HG03064 (cell line): ENCODE measurements at regions not wholly inside any gene's neighbourhood (a gene's known extent, or its start where the extent isn't known, plus 50 kb on each side); places are given as distances from the start of the nearest gene placed in this dataset.

Experiments
- ATAC-seq: cut with Tn5 transposase; IDR thresholded peaks from one replicate; pipeline ENCODE4 v1.9.1; 2021; ENCODE audit warnings: low read depth; ENCODE audit not compliant: unreplicated experiment

DNA sequence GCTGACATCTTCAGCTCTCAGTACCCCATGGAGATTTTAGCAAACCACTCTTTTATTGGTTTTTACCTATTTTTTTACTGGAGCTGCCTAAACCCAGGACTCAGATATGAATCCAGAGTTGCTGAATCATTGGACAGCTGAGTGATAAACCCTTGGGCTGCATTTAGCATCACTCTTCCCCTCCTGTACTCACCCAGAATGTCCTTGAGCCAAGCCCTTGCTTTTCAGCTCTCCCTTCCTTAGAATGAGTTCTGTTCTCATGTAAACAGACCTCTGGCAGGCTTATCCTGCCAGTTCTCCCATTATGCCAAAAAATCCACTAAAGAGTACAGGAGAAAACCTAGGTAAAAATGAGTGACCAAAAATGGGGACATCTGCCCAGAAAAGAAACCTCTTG, 200.1 kb upstream of the POU2AF2 start:
- ATAC-seq: no peak

DNA sequence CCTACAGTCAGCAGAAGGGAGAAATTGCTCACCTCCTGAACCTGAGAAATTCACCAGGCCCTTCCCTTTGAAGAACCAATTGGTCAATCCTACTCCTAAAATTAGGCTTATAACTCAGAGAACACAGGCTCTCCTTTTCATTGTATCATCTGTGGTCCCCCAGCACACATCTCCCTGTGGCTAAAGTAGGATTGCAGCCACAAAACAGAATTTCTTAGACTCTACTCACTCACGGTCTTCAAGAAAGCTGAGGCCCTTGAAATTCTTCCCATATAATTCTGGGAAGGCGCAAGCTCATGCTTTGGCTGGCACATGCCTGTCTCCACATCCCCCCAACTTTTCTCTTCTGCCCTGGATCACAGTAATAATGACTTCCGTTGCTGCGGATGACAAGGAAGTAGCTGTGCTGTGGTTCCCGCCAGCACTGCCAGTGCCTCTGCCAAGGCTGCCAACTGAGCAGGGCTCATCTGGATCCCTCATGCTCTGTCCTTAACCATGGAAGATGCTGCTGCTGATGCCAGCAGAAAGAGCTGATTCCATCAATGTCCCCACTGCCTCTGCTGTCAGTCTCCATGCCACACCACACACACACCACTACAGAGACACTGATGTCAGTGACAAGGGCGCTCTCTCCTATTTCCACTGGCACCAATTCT, 200.6 kb upstream of the POU2AF2 start:
- ATAC-seq: no peak

DNA sequence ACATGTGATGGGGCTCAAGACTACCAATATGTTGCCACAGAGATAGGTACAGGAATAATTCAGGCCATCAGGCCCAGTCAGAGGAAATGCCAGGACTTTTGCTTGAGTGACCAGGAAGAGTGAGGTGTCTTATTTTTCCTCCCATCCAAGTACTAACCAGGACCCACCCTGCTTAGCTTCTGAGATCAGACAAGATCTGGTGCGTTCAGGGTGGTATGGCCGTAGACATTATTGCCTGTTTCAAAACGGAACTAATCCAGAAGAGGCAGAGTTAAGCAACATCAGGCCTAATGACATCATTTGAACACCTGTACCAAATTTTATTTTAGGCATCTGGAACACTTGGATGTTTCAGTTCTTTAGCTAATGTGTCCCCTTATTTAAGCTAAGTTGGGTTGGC, 205.5 kb upstream of the POU2AF2 start:
- ATAC-seq: no peak

DNA sequence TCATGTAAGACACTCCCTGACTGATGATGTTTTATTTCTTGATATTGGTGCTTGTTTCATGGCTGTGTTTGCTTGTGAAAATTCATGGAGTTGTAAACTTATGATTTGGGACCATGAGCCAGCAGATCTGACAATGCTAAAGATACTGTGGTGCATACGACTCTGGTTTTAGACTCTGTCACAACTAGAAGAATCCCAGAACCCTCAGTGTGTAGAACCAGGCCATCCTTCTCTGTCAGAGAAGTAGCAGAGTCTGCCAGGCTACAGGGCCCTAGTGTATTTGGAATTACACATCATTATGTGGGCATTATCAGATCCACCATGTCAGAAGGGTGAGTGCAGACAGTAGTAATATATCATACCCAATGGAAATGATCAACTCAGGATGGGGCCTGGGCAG, 209.8 kb upstream of the POU2AF2 start:
- no peak for ATAC-seq

DNA sequence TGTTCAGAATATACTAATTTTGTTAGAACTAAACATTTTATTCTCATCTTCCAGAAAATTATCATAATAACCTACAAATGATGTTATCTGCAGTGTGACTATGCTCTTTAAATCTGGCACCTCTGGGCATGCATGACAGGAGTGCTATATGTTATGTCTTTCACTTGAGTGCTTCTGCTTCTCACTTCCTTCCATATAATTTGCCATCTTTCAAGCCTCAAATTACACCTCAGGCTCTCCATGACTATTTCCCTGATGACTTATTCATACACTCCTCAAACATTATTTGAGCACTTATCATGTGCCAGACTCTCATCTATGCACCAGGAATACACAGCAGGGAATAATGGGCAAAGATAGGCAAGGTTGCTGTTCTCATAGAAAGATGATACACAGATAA, 219.3 kb upstream of the POU2AF2 start:
- ATAC-seq: no peak

DNA sequence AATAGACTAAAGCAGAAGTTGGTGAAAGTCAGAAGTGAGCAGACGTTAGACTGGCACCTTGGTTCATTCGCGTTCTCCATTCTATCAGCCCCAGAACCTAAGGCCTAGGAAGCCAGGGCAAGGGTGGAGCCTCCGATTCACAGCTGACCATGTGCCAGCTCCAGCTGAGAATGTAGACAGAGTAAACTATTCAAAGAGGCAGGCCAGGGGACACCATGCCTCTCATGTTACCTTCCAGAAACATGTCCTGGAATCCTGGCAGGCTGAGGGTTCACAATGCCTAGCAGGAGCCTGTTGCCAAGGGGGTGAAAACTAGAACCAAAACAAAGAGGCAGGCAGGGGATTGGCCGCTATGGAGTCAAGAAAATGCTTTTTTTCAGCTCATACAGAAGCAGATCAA, 224.4 kb upstream of the POU2AF2 start:
- no peak for ATAC-seq

DNA sequence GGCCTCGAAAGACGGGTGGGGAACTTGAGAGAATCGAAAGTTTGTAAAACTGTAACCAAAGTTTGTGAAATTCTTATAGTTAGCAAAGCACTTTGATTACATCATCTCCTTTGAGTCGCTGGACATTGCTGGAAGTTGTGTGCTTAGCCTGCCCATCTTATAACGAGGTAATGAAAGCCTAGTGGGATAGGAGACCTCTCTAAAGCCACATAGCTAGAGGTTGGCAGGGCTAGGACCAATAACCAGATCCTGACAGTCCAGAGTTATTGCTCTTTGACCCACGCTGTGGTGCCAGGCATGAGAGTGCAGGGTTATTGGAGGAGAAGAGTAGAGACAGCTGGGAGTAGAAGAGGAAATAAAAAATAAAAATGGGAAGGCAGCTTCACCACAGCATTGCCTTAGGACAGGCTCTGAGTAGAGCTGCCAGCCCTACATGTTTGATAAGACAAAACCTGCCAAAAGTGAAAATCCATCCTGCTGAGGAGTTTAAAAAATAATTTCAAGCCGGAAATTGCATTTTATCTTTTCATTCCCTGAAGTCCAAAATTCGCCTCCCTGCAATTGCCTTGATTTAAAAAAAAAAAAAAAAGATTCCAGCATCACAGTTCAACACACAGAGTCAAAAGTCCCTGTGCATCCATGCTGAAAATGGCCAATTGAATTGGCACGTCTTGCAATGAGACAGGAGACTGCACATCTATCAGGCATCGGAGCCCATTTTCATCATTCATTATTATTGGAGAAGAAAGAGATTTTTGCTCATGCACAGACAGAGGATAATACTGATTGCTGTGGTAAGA, 225.5 kb upstream of the POU2AF2 start:
- no peak for ATAC-seq

DNA sequence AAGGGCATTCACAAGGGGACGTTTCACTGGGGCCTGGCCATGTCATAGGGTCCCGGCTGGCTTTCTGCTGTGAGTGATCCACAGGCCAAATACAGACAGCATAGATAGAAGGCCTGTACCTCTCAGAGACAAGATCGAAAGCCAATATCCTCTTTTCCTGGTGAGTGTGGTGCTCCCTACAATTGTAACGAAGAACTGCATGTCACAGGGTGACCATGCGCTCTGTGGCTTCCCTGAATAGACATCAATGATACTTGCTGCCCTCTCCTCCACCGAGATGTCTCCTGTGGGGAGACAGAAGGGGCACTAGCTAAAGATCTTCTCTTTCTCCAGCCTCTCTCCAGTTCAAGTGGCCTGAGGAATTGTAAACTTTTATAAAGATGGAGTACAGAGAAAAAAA, 226.1 kb upstream of the POU2AF2 start:
- no peak for ATAC-seq

DNA sequence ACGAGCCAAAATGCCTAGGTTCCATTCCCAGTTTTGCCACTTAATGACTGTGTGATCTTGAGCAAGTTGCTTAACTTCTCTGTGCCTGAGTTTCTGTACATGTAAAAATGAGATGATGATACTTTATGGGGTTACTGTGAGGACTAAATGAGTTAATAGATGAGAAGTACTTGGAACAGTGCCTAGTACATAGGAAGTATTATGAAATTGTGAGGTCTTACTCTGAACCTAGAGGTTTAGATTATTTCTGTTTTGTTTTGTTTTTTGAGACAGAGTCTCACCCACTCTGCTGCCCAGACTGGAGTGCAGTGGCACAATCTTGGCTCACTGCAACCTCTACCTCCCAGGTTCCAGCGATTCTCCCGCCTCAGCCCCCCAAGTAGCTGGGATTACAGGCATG, 227.0 kb upstream of the POU2AF2 start:
- ATAC-seq: no peak

DNA sequence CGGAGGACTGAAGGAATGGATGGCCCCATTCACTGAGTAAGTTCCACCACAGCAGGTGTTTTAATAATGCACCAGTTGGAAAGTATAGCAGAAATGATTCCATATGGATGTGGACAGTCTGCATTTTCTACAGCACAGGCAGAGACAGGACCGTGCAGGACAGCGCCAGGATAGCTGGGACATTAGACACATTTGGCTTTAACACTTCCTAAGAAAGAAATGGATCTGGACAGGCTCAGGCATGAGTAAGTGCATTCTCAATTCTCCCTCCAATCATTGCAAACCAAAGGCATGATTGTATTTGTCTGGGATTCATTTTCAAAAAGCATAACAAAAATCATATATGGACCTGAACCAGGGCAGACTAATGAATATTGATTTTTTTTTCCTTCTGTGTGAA, 233.0 kb upstream of the POU2AF2 start:
- no peak for ATAC-seq

DNA sequence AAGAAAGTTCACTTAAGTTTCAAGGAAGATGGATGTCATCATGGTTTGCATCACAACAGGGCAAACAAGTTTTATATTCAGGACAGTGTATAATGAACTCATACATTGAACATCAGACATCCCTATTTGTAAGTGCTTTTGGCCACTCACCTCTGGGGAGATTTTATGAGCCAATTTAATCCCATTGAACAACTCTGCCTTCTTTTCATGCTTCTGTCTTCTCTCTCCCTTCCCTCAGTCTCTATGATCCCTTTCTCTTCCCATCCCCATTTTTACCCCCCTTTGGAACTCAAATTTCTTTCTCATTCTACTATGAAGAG, 234.3 kb upstream of the POU2AF2 start:
- ATAC-seq: no peak

DNA sequence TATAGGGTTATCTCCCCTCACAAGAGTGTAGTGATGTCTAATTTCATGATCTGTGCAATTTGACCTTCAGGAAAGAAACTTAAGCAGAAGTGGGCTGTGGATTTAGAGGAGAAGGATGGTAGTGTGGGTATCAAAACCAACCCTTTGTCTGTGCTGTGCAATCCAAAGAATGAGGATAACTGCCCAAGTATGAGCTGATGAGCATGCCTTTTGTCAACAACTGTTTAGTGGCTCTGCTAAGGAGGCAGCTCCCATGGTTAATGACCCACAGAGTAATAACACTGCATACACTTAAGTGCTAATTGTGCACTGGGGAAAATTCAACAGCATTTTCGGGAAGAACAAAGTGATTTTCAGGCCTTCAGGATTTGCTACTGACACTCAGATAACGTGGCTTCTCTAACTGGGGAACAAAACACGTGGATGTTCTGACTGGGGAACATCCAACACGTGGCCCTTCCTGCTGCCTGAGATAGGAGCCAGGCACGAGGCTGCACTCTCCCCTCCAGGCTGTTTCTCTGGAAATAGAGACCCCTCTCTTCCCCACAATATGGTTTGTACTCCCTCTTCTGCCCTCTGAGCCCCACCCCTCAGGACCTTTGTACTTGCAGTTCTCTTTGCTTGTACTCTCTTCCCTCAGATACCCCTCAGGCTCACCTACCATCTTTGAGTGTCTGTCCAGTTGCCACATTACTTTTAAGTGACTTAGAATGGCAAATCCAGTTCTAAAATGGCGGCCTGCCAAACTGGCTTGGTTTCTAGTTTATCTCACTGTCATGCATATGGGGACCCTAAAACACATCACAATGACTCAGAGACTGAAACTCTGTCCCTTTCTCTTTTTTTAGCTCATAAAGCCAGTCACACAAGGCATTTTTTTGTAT, 234.9 kb upstream of the POU2AF2 start:
- ATAC-seq: no peak

DNA sequence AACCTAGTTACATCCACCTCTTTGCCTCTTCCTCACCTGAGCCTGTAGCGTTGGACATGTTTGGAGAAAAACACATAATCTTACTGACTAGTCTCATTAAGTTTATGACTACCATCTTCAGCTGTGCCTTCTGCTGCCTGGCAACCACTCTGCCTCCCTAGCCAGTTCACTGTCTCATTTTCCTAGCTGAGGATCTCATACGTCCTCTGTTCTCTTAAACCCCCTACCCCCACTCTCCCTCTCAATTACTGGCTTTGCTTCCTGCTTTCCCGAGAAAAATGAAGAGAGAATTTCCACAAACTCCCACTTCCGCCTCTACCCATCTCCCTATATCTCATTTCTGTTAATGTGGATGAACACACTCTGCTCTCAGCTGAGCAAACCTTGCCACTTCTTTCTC, 239.3 kb upstream of the POU2AF2 start:
- no peak for ATAC-seq

DNA sequence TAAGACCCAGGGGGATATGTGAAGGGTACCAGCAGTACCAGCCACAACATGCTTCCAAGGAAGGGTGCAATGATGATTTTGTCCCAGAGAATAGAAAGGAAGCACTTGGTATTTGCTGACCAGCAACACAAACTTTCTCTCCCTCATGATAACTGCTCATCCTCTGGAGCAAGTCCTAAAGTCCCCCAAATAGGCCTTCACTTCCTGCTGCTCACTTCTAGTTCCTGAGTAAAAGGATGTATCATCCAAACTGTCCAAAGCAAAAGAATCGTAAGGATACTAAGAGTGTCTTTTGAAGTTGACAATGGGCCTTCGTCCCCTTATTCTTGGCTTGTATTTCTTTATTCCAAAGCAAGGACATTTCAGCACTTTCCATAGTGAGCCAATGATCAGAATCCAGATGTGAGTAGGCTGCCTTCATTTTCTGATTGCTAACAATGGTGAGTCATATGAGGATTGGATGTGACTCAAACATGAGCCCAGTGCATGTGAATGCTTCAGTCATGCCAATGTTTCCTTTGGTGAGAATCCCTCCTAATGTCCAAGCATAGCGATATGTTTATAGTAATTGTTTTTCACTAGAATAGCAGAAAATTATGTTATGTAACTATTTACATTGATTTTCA, 243.4 kb upstream of the POU2AF2 start:
- ATAC-seq: no peak

DNA sequence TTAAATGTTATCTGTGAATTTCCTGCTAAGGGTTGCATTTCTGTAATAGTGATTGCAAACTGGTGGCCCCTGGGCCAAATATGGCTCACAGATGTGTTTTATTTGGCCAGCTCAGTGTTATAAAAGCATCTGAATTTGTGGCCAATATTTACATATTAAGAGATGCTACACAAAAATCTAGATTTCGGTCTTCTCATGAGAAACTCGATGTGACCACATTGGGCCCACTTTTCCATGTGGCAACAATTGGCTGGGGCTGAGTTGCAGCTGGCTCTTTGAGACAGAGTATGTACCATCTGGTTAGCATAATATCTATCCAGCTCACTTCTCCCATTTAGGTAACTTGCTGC, 244.5 kb upstream of the POU2AF2 start:
- ATAC-seq: no peak

DNA sequence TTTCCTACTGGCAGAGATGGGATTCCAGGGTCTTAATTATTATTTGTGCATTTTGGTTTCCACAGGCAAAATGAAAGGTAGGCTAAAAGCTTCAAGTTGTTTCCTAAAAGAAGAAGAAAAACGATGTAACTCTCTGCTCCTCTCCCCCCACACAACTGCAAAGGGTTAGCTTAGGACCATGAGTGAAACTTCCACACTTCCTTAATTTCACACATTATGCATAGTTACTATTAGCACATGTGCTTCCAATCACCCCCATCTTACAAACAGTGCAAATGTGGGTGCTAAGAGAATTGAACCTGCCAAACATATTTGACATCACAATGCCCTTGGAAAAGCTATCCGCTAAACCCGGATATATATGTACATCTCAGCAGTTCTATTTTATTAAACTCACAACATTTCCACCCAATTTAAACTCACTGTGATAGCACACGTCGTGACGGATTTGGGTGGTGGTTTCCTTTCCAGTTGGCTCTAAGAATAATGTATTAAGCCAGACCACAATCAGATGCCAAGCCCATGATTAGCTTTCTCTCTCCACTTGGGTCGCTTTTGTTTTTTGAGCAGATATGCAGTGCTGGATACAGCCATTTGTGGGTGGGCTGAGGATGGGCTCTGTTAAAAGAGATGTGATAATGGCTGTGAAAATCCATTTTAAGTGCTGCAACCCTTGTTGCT, 245.0 kb upstream of the POU2AF2 start:
- no peak for ATAC-seq

DNA sequence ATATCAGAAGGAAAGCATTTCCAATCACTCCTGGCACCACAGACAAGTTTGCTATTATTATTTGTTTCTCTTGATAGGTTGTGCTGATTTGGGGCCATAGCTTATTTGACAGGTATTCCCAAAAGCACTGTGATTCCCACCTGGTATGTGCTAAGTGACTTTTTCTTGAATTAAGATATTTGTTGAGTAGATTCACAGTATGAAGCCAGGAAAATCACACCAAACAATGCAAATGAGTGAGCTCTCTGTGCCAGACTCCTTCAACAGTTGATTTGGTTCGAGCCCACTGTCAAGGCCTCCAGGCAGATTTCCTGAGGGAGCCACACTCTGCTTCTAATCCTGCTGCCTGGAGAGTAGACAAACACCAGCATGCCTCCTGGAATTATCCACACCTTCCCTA, 253.0 kb upstream of the POU2AF2 start:
- ATAC-seq: no peak

DNA sequence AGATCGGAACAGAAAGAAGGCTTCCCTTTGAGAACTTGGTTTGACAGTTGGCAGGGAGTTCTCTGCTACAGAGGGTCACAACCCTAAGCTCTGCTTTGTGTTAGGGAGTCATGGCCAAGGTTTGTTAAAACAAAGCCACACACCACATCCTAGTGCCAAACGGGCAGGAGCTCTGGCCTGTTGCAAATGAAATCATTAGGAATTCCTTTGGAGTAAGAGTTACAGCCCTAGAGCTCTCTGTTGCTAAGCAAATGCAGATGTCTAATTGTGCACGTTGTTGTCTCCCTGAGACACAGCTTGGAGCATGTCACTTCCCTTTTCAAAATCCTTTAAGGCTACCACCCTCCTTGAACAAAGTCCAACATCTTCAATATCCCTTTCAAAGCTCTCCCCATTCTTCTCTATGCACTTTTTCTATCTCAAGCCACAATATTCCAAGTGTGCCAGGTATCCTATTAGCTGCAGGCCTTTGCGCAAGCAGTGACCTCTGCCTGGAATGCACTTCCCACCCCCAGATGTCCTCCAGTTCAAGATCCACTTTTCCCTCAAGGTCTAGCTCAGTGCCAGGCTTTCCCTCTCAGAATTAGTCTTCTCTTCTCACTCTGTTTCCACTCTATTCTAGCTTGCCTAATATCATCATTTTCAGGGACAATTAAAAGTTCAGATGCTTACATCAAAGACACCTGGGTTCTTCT, 253.7 kb upstream of the POU2AF2 start:
- no peak for ATAC-seq

DNA sequence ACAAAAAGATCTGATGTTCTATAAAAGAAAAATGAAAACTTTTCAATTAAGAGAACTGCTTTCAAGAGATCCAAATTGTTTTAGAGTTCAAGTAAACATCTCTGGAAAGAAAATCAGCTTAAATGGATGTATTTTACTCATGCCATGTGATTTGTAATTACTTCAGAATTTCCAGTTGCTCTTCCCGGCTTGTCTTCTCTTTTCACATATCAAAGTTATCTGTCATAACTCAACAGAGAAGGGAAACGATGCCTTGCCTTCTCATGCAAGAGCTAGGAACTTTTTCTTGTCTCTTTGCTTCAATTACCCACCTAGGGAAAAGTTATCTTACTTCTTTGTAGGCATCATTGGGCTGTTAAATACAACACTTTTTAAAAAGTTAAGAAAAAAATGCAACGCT, 255.2 kb upstream of the POU2AF2 start:
- ATAC-seq: no peak
